ENCODE measurements at regions not wholly inside any gene's neighbourhood (a gene's known extent, or its start where the extent isn't known, plus 50 kb on each side); places are given as distances from the start of the nearest gene placed in this dataset.

DNA sequence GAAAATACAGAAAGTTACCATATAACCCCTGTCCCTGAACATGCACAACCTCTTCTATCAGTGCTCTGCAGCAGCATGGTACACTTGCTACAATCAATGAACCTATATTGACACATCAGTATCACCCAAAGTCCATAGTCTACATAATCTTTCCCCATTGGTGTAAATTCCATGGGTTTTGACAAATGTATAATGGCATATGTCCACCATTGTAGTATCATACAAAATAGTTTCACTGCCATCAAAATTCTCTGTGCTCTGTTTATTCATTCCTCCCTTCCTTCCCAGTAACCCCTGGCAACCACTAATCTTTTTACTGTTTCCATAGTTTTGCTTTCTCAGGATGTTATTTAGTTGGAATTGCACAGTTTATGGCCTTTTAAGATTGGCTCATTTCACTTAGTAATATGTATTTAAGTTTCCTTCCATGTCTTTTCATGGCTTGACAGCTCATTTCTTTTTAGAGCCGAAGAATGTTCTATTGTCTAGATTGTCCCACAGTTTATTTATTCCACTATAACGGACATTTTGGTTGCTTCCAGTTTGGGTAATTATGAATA, 1707.0 kb downstream of the EFNA5 start:
- intact Hi-C loops (cut with DNase I), result no loop called here
- TF ChIP-seq, protein P1, sequence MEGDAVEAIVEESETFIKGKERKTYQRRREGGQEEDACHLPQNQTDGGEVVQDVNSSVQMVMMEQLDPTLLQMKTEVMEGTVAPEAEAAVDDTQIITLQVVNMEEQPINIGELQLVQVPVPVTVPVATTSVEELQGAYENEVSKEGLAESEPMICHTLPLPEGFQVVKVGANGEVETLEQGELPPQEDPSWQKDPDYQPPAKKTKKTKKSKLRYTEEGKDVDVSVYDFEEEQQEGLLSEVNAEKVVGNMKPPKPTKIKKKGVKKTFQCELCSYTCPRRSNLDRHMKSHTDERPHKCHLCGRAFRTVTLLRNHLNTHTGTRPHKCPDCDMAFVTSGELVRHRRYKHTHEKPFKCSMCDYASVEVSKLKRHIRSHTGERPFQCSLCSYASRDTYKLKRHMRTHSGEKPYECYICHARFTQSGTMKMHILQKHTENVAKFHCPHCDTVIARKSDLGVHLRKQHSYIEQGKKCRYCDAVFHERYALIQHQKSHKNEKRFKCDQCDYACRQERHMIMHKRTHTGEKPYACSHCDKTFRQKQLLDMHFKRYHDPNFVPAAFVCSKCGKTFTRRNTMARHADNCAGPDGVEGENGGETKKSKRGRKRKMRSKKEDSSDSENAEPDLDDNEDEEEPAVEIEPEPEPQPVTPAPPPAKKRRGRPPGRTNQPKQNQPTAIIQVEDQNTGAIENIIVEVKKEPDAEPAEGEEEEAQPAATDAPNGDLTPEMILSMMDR (IDR thresholded peaks at IDR 0.05), result no peak
- no peaks in the 10 kb centered on the region for H3K27me3 ChIP-seq
- H3K4me3 ChIP-seq, result no peak overlapping the region
- no peak for DNase-seq (ENCODE audit: low spot score in 2 of 2)
- no peaks in the 10 kb centered on the region for H3K9me3 ChIP-seq
- H3K36me3 ChIP-seq, result no peaks in the 10 kb centered on the region
- H3K4me1 ChIP-seq, result no peaks in the 10 kb centered on the region
- no peak overlapping the region for H3K27ac ChIP-seq

DNA sequence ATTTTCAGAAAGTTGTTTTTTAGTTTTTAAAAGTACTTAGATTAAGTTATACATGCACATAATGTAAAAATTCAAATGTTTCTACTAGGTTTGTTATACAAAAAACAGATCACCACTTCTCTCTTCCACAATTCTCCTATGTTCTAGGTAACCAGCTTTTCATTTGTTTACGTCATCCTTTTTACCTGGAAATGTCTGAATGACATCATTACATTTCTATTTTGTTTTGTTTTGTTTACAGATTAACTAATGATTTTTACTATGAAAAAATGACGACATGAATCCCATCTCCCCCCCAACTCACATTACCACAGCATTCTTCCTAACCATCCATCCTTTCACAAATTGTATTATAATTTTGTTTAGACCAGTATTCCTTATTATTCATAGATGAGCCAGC, 1709.2 kb downstream of the EFNA5 start:
- intact Hi-C loops (cut with DNase I), result no loop called here
- H3K27me3 ChIP-seq, result no peaks in the 10 kb centered on the region
- H3K4me1 ChIP-seq, result no peaks in the 10 kb centered on the region
- H3K9me3 ChIP-seq, result no peaks in the 10 kb centered on the region
- TF ChIP-seq, protein P1 (IDR thresholded peaks at IDR 0.05), result no peak
- H3K27ac ChIP-seq, result no peak overlapping the region
- H3K4me3 ChIP-seq, result no peak overlapping the region
- no peaks in the 10 kb centered on the region for H3K36me3 ChIP-seq
- DNase-seq (ENCODE audit: low spot score in 2 of 2), result no peak

DNA sequence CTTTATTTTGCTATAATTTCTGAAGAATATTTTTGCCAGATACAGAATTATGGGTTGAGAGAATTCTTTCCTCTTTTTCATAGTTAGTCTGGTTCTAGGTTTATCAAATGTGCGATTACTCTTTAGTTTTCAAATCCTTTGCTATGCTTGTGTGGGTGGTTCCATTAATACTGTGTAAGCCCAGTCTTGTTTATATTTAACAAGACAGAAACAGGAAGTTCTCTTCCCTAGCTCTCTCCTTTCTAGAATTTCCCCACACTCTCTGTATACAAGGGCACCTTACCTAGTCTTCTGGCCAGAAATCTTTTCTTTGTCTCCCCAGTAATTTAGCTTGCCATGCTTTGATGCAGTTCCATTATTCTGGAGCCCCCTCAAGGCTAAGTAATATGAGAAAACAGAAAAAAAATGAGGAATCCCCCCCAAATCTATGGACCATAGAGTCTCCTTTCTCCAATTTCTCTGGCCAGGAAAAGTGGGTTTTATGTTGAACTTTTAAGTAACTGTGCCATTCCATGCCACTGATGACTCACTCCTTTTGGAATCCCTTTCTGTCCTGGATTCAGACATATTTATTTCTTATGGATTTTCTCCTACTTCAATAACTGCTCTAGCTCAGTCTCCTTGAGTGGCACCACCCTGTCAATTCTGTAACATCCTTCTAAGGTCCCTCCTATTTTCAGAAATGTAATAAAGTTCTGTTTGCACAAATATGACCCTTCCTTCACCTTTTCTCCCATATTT, 1714.1 kb downstream of the EFNA5 start:
- TF ChIP-seq, protein P1 (IDR thresholded peaks at IDR 0.05), result no peak
- intact Hi-C loops (cut with DNase I), result no loop called here
- Histone ChIP-seq H3K4me1 (no peaks in the 10 kb centered on the region), H3K36me3 (no peaks in the 10 kb centered on the region), H3K27ac (no peak overlapping the region), H3K9me3 (no peaks in the 10 kb centered on the region), H3K27me3 (no peaks in the 10 kb centered on the region), H3K4me3 (no peak overlapping the region)
- DNase-seq (ENCODE audit: low spot score in 2 of 2), result no peak

DNA sequence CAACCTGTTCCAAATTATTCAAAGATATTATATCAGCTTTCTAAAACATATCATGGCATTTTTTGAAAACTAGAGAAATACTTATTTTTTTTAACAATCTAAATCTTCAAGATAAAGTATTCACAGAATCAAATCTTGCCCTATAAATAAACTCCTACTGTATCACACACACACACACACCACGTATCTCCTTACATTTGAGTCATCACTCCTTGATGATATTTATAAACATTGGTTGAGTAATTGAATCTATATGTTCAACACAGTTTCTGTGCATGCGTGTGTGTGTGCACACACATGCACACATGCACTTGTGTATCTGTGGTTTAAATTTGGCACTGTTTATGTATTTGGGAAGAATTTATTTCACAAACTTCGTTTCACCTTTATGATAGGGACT, 1716.4 kb downstream of the EFNA5 start:
- intact Hi-C loops (cut with DNase I), result no loop called here
- no peaks in the 10 kb centered on the region for H3K9me3 ChIP-seq
- H3K27ac ChIP-seq, result no peak overlapping the region
- H3K36me3 ChIP-seq, result no peaks in the 10 kb centered on the region
- H3K4me3 ChIP-seq, result no peak overlapping the region
- TF ChIP-seq, protein P1 (IDR thresholded peaks at IDR 0.05), result no peak
- H3K4me1 ChIP-seq, result no peaks in the 10 kb centered on the region
- DNase-seq (ENCODE audit: low spot score in 2 of 2), result no peak
- H3K27me3 ChIP-seq, result no peaks in the 10 kb centered on the region

DNA sequence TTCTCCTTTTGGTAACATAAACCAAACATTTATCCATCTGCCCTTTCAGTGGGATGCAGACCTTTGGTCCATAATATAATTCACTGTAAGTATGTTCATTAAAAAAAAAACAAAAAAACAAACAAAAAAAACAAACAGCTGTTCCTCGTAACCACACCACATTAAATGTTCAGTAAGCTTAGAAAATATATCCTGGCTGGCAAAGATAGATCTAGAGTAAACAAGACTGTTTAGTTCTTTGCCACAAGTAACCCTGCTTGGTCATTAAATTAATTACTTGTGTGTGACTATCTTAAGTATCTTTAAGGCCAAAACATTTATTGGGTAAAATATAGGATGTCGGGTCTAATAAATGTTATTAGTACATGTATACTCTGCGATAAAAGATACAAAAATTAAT, 1717.1 kb downstream of the EFNA5 start:
- Histone ChIP-seq H3K27me3 (no peaks in the 10 kb centered on the region), H3K36me3 (no peaks in the 10 kb centered on the region), H3K9me3 (no peaks in the 10 kb centered on the region), H3K27ac (no peak overlapping the region), H3K4me1 (no peaks in the 10 kb centered on the region), H3K4me3 (no peak overlapping the region)
- DNase-seq (ENCODE audit: low spot score in 2 of 2), result no peak
- intact Hi-C loops (cut with DNase I), result no loop called here
- TF ChIP-seq, protein P1 (IDR thresholded peaks at IDR 0.05), result no peak

All from ascending aorta (tissue), 2 donors.